Activated T-cell treated with anti-CD3 and anti-CD28 coated beads, Interleukin-2, amount 50 U/mL, for 72 hours (primary cell): ENCODE measurements at regions not wholly inside any gene's neighbourhood (a gene's known extent, or its start where the extent isn't known, plus 50 kb on each side); places are given as distances from the start of the nearest gene placed in this dataset.

Experiments
- ATAC-seq, 2 donors: fragments of 150-1000 bp; cut with Tn5 transposase; replicated peaks in 1 of 2; 2 replicates each; pipeline ENCODE4 v1.10.0; 2021; ENCODE audit warnings: moderate library complexity in 2 of 2, mild to moderate bottlenecking in 1 of 2
- DNase-seq, 2 donors: peaks; one replicate each; pipeline ENCODE4 v3.0.0; 2021 to 2022; ENCODE audit warnings: mixed read lengths in 1 of 2
- H3K27ac Mint-ChIP-seq: one replicate; pipeline ENCODE4 v1.8.0; 2022; ENCODE audit warnings: mild to moderate bottlenecking, moderate library complexity, mixed read lengths
- H3K27me3 Mint-ChIP-seq: one replicate; pipeline ENCODE4 v1.8.0; 2022; ENCODE audit warnings: low read depth, mixed read lengths
- H3K36me3 Mint-ChIP-seq, 2 donors: one replicate each; pipeline ENCODE4 v1.8.0; 2022; ENCODE audit warnings: mixed read lengths in 2 of 2, mild to moderate bottlenecking in 1 of 2; ENCODE audit not compliant: insufficient read depth in 2 of 2
- H3K4me1 Mint-ChIP-seq: one replicate; pipeline ENCODE4 v1.8.0; 2022; ENCODE audit warnings: low read depth, mixed read lengths
- H3K4me3 Mint-ChIP-seq, 2 donors: one replicate each; pipeline ENCODE4 v1.8.0; 2022; ENCODE audit warnings: mild to moderate bottlenecking in 2 of 2, mixed read lengths in 2 of 2, moderate library complexity in 2 of 2
- H3K9me3 Mint-ChIP-seq, 2 donors: one replicate each; pipeline ENCODE4 v1.8.0; 2022; ENCODE audit warnings: mixed read lengths in 2 of 2

DNA sequence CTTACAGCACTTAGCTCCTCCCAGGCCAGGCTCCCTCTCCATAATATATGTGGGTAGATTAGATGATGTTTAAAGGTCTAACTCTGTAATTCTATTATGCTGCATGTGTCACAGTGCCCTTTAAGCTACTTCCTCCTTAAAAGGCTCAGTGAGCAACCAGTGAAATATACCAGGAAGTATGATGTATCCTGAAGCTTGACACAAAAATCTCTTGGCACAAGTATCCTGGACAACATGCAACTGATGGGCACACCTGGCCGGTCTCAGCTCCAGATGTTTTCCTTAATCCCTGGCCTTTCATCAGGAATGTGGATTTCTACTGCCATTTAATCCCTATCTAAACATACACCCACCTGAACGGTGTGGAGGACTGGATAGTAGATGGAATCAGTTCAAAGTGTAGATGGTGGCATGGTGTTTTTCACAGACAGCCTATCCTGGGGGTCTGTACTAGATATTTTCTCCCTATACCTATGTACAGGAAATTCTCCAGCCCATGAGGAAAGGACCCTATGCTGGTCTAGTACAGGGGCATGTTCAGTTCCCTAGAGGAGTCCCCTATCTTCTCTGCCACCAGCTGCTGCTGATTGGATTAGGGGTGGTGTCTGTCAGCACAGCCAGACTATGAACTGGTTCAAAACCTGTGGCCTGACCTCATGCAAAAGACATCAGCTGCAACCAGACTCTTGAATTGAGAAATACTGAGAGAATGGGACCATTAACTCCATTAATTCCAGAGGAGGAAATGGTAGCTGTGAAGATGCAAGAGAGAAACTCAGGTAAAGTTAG lies 59.4 kb upstream of the CITED2 start:
- Mint-ChIP-seq H3K9me3 (peaks cover 3 to 5% of the 10 kb centered on the region in 2 donors), H3K27ac (no peak overlapping the region), H3K4me3 (no peak overlapping the region), H3K4me1 (no peaks in the 10 kb centered on the region), H3K36me3 (no peaks in the 10 kb centered on the region), H3K27me3 (no peaks in the 10 kb centered on the region)
- no peak for ATAC-seq
- no peak for DNase-seq

DNA sequence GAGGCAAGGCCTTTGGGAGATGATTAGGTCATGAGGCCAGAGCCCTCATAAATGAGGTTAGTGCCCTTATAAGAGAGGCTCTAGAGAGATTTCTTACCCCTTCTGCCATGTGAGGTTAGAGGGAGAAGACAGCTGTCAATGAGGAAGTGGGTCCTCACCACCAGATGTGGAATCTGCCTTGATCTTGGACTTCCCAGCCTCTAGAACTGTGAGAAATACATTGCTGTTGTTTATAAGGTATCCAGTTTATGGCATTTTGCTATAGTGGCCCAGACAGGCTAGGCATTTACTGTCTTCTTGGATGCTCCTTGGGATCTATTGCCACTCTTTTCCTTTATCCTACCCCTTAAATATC lies 57.1 kb upstream of the CITED2 start:
- no peaks in the 10 kb centered on the region for H3K36me3 Mint-ChIP-seq
- H3K27me3 Mint-ChIP-seq, result no peaks in the 10 kb centered on the region
- H3K4me1 Mint-ChIP-seq, result no peaks in the 10 kb centered on the region
- H3K27ac Mint-ChIP-seq, result no peak overlapping the region
- DNase-seq, result no peak
- H3K4me3 Mint-ChIP-seq, result no peak overlapping the region
- H3K9me3 Mint-ChIP-seq, result peaks cover 3 to 5% of the 10 kb centered on the region in 2 donors
- ATAC-seq, result no peak

DNA sequence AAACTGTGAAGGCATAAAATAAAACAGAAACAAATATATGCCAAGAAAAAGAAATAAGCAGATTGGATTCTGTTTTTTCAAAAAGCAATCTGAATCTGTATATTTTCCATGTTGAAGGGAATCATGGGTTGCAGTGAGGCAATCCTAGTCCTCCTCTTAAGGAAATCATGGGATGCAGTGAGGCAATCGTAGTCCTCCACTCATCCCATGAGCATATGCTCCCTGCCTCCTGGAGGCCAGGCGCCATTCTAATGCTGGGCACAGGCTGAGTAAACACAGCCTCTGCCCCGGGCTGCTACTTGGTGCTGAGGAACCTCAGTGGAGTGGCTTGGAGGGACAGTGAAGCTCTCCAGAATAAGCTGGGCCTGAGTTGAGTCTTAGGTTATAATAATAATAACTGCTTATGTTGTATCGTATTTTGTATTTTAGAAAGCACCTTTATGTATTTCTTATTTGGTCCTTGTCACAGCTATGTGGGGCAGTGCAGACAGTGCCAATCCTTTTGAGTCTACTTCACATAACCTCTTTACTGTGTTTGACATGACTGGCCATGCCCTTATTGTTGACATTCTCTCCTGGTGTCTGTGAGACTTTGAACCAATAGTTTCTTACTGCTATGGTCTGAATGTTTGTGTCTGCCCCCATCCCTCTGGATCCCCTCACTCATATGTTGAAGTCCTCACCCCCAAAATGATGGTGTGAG lies 56.6 kb upstream of the CITED2 start:
- Mint-ChIP-seq H3K36me3 (no peaks in the 10 kb centered on the region), H3K27me3 (peaks cover under 1% of the 10 kb centered on the region), H3K4me3 (no peak overlapping the region), H3K27ac (no peak overlapping the region), H3K4me1 (no peaks in the 10 kb centered on the region), H3K9me3 (peaks cover 3 to 5% of the 10 kb centered on the region in 2 donors)
- ATAC-seq (no peak), DNase-seq (no peak)

DNA sequence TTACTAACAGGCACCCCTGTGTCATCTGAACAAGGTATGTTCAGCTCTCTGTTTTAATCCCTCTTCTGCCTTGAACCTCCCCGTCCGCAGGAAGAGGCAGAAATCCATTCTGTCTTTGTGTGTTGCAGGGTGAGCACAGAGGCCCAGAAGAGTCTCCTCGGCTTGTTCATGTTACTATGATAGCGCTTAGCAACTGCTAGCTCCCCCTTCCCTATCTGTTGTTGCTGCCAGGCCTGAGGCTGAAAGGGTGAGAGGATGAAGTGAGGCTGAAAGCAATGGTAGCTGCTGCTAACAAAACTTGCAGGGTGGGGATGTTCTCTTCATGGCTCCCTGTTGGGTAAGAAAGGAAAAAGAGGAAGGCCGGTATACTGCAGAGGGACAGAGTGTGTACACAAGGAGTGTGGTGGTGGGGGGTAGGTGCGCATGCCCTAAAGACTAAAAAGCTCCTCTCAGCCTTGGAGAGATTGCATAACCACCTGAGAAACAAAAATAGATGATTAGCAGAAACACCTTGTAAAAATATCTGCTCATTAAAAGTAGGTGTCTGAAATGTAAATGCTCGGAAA lies 55.2 kb upstream of the CITED2 start:
- no peak overlapping the region for H3K4me3 Mint-ChIP-seq
- H3K36me3 Mint-ChIP-seq, result no peaks in the 10 kb centered on the region
- H3K27ac Mint-ChIP-seq, result no peak overlapping the region
- H3K9me3 Mint-ChIP-seq, result peaks cover 3 to 5% of the 10 kb centered on the region in 2 donors
- DNase-seq, result no peak
- no peaks in the 10 kb centered on the region for H3K4me1 Mint-ChIP-seq
- no peak for ATAC-seq
- H3K27me3 Mint-ChIP-seq, result peaks cover 7% of the 10 kb centered on the region

DNA sequence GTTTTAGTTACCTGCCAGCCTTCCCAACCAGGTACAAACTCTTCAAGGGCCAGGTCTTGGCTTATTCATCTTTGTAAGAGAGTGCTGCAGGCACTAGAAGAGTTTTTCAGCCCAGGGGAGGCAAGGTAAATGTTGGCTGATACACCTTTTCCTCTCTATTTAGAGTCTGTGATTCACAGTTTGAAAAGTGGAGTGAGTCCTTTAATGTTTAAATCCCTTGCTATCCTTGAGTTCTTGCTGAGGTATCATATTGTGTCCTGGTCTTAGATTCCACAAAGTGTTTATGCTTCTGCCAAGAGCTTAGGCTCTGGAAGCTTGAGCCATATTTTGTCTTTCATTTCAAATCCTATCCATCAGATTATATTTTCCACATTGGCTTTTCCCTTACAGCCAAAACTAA lies 52.8 kb upstream of the CITED2 start:
- Mint-ChIP-seq H3K4me1 (no peaks in the 10 kb centered on the region), H3K4me3 (no peak overlapping the region), H3K27me3 (peaks cover 7% of the 10 kb centered on the region), H3K9me3 (peaks cover 3% of the 10 kb centered on the region in 2 donors), H3K27ac (no peak overlapping the region), H3K36me3 (no peaks in the 10 kb centered on the region)
- DNase-seq, result no peak
- no peak for ATAC-seq

DNA sequence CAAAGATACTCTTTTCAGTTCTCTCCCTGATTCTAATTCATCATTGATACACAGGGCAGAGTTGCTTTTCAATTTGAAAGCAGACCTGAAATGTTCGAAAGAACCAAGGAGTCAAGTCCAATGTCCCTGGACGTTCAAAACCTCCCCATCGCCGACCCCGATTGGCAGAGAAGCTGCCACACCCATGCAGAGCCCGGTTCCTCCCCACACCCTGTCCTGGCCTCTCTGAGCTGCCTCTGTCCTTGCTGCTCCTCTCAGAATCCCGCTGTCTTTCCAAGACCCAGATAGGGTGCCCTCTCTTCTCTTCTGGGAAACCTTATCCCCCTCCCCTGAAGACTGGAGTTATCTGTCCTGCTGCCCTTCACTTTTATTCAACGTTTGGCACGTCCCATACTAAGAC lies 52.3 kb upstream of the CITED2 start:
- DNase-seq, result no peak
- Mint-ChIP-seq H3K9me3 (peaks cover 1 to 3% of the 10 kb centered on the region in 2 donors), H3K36me3 (no peaks in the 10 kb centered on the region), H3K4me3 (no peak overlapping the region), H3K27me3 (peaks cover 9% of the 10 kb centered on the region), H3K4me1 (no peaks in the 10 kb centered on the region), H3K27ac (no peak overlapping the region)
- no peak for ATAC-seq

DNA sequence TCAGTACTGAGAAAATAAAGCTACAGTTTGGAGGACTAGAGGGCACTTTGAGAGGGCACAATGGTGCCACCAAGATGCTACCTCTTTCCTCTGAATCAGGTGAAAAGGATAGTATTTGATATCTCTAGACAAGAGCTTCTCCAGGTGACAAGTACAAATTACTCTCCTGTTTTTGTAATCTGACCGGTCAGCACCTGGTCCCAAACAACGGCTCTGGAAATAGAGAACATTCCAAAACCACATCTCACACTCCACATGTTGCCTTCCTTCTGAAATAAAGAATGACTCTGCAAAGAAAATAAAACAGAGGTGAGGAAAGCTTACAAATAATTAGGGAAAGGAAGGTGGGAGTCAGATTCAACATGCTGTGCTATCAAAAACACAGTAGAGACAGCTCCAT lies 51.3 kb upstream of the CITED2 start:
- H3K9me3 Mint-ChIP-seq, result no peaks in the 10 kb centered on the region
- ATAC-seq (no peak), DNase-seq (no peak)
- no peak overlapping the region for H3K4me3 Mint-ChIP-seq
- H3K27me3 Mint-ChIP-seq, result peaks cover 13% of the 10 kb centered on the region
- H3K36me3 Mint-ChIP-seq, result no peaks in the 10 kb centered on the region
- H3K4me1 Mint-ChIP-seq, result no peaks in the 10 kb centered on the region
- H3K27ac Mint-ChIP-seq, result no peak overlapping the region

DNA sequence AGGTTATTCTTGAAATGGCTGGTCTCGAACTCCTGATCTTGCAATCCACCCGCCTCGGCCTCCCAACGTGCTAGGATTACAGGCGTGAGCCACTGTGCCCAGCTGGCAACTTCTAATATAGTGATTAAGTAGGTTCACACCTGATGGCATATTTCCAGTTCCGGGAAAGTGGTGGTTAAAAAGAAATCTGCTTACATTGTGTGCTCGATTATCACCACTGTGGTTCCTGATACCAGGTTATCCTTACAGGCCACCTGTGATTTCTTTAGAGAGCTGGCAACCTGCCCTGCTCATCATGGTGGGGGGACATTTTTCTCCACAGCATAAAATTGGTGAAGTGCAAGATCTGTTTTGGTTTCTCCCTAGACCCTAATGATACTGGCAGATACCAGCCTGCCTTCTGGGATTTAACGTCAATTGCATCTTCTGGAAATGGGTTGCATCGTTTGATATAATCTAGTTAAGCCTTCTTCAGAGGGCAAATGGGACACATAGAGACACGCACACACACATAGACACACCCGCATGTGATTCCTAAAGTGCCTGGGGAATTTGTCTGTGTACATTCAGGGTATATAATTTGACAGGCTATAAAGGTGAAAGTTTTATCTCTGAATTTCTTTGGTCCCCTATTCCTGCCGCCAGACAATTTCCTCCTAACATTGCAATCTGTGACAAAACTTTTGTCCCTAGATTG lies 49.7 kb upstream of the CITED2 start:
- Mint-ChIP-seq H3K9me3 (no peaks in the 10 kb centered on the region), H3K36me3 (no peaks in the 10 kb centered on the region), H3K27ac (no peak overlapping the region), H3K4me1 (no peaks in the 10 kb centered on the region), H3K4me3 (no peak overlapping the region), H3K27me3 (peaks cover 13% of the 10 kb centered on the region)
- DNase-seq (no peak), ATAC-seq (no peak)
